WTC11 (cell line): ENCODE measurements at regions not wholly inside any gene's neighbourhood (a gene's known extent, or its start where the extent isn't known, plus 50 kb on each side); places are given as distances from the start of the nearest gene placed in this dataset.

Experiments used
- ATAC-seq: fragments of 200-7000 bp; cut with Tn5 transposase; 2 replicates; pipeline ENCODE4 v1.10.0; 2021; ENCODE audit warnings: mild to moderate bottlenecking, moderate library complexity
- CTCF ChIA-PET: fragments of 300-600 bp; sonication (Branson Sonifier 250); formaldehyde crosslinking; loops from one replicate; lab custom pipeline; 2021; ENCODE audit warnings: antibody characterized with exemption; lab: Charles Lee
- POLR2A ChIA-PET: fragments of 350-600 bp; sonication (Branson Sonifier 250); formaldehyde crosslinking; loops from one replicate; lab custom pipeline; 2021; ENCODE audit warnings: antibody characterized with exemption; lab: Charles Lee
- DNase-seq: peaks from one replicate; pipeline ENCODE4 v3.0.0; 2021; ENCODE audit warnings: low spot score
- H3K27ac Mint-ChIP-seq: 2 replicates; pipeline ENCODE4 v1.8.0; 2021; ENCODE audit warnings: mixed read lengths
- H3K27me3 Mint-ChIP-seq: 2 replicates; pipeline ENCODE4 v1.8.0; 2021; ENCODE audit warnings: low read depth, mild to moderate bottlenecking, moderate library complexity, mixed read lengths
- H3K36me3 Mint-ChIP-seq: 2 replicates; pipeline ENCODE4 v1.8.0; 2021; ENCODE audit warnings: mixed read lengths
- H3K4me1 Mint-ChIP-seq: 2 replicates; pipeline ENCODE4 v1.8.0; 2022; ENCODE audit warnings: mixed read lengths
- H3K4me3 Mint-ChIP-seq: 2 replicates; pipeline ENCODE4 v1.8.0; 2021; ENCODE audit warnings: mild to moderate bottlenecking, moderate library complexity, mixed read lengths
- H3K9me3 Mint-ChIP-seq: 2 replicates; pipeline ENCODE4 v1.8.0; 2021; ENCODE audit warnings: mixed read lengths
- AFF4 ChIP-seq: sonication (generic); formaldehyde crosslinking; IDR thresholded peaks from 2 replicates; pipeline ENCODE4 v1.8.1; 2023; ENCODE audit warnings: mild to moderate bottlenecking, missing genetic modification reagents, borderline replicate concordance
- ARID4B ChIP-seq: sonication (generic); formaldehyde crosslinking; IDR thresholded peaks from 2 replicates; pipeline ENCODE4 v1.8.0; 2023; ENCODE audit warnings: missing genetic modification reagents, mild to moderate bottlenecking, borderline replicate concordance
- ATF3 ChIP-seq: sonication (generic); formaldehyde crosslinking; conservative IDR thresholded peaks from 2 replicates; pipeline ENCODE4 v1.8.1; 2022; ENCODE audit warnings: mild to moderate bottlenecking, missing genetic modification reagents
- ATF6 ChIP-seq: sonication (generic); formaldehyde crosslinking; IDR thresholded peaks from 2 replicates; pipeline ENCODE4 v1.8.1; 2023; ENCODE audit warnings: mild to moderate bottlenecking, missing genetic modification reagents
- FOXP1 ChIP-seq: sonication (generic); formaldehyde crosslinking; IDR thresholded peaks from 2 replicates; pipeline ENCODE4 v1.8.0; 2022; ENCODE audit warnings: missing genetic modification reagents, mild to moderate bottlenecking, moderate library complexity, borderline replicate concordance
- MAX ChIP-seq: sonication (generic); formaldehyde crosslinking; IDR thresholded peaks from 2 replicates; pipeline ENCODE4 v1.8.0; 2022; ENCODE audit warnings: mild to moderate bottlenecking, missing genetic modification reagents
- MLX ChIP-seq: sonication (generic); formaldehyde crosslinking; IDR thresholded peaks from 2 replicates; pipeline ENCODE4 v1.8.1; 2023; ENCODE audit warnings: mild to moderate bottlenecking, missing genetic modification reagents, moderate library complexity
- NR1H2 ChIP-seq: sonication (generic); formaldehyde crosslinking; IDR thresholded peaks from 2 replicates; pipeline ENCODE4 v1.9.0; 2021; ENCODE audit warnings: mild to moderate bottlenecking, moderate library complexity, missing genetic modification reagents
- OVOL2 ChIP-seq: fragments of 250-450 bp; sonication (Bioruptor Pico); IDR thresholded peaks from 2 replicates; pipeline ENCODE4 v1.9.0; 2021; ENCODE audit warnings: mild to moderate bottlenecking, borderline replicate concordance
- USF2 ChIP-seq: sonication (generic); formaldehyde crosslinking; IDR thresholded peaks from 2 replicates; pipeline ENCODE4 v1.8.1; 2023; ENCODE audit warnings: mild to moderate bottlenecking, missing genetic modification reagents, moderate library complexity
- ZNF281 ChIP-seq: sonication (generic); formaldehyde crosslinking; IDR thresholded peaks from 2 replicates; pipeline ENCODE4 v1.8.0; 2023; ENCODE audit warnings: mild to moderate bottlenecking, missing genetic modification reagents
- ZNF416 ChIP-seq: fragments of 250-450 bp; sonication (Bioruptor Pico); IDR thresholded peaks from 2 replicates; pipeline ENCODE4 v1.9.0; 2021; ENCODE audit warnings: mild to moderate bottlenecking, inconsistent platforms
- ZNF423 ChIP-seq: fragments of 250-450 bp; sonication (Bioruptor Pico); IDR thresholded peaks from 2 replicates; pipeline ENCODE4 v2.1.2; 2022; ENCODE audit warnings: mild to moderate bottlenecking, moderate library complexity
- ZSCAN18 ChIP-seq: fragments of 250-450 bp; sonication (Bioruptor Pico); IDR thresholded peaks from 2 replicates; pipeline ENCODE4 v2.1.2; 2022; ENCODE audit warnings: mild to moderate bottlenecking, moderate library complexity

GRCh38 chr4:4694296-4694772 is 152.5 kb upstream of the STX18 start (continued):
- no peak for TF ChIP-seq ATF6
- TF ChIP-seq NR1H2 (CRISPR knock-in tag), result no peak

- no peaks in the 10 kb centered on the region for H3K9me3 Mint-ChIP-seq
- peaks cover 18% of the 10 kb centered on the region for H3K4me1 Mint-ChIP-seq
- peak; percentile 45 for ATAC-seq
- H3K36me3 Mint-ChIP-seq, result peaks cover 14% of the 10 kb centered on the region
- no peak for DNase-seq
- H3K27me3 Mint-ChIP-seq, result peaks cover 3% of the 10 kb centered on the region; the same call in 1 of the 2 replicates
- no peak overlapping the region for H3K4me3 Mint-ChIP-seq
- ChIA-PET CTCF (interaction anchor here (0.7 to 3.7 kb wide), 10 partner anchors 9 to 206 kb away, joined by 3 to 17 read pairs (median 6); no protein-coding TSS in a partner anchor), POLR2A (interaction anchor here (0.6 kb wide), 1 partner anchor 166 kb away, joined by 5 read pairs; the partner anchor contains the start of gene MSX1)
- H3K27ac Mint-ChIP-seq, result no peak overlapping the region
- no peak for TF ChIP-seq ZNF416 (CRISPR knock-in tag)
- TF ChIP-seq ARID4B, result no peak
- no peak; the same call in 1 of the 2 replicates for TF ChIP-seq ZNF423 (CRISPR knock-in tag)
- no peak for TF ChIP-seq OVOL2 (CRISPR knock-in tag)
- TF ChIP-seq ATF3 (CRISPR knock-in tag), result no peak
- TF ChIP-seq ZNF281 (CRISPR knock-in tag), result no peak
- TF ChIP-seq MAX (CRISPR knock-in tag), result no peak
- no peak for TF ChIP-seq FOXP1
- TF ChIP-seq MLX, result no peak
- no peak for TF ChIP-seq ZSCAN18 (CRISPR knock-in tag)
- no peak for TF ChIP-seq USF2 (CRISPR knock-in tag)
- no peak for TF ChIP-seq AFF4 (CRISPR knock-in tag)
These were observed 152.0 kb upstream of the STX18 start for GRCh38 chr4:4693755-4694295.
